CD4-positive, alpha-beta T cell treated with Interleukin-17A for 1 hour (primary cell): ENCODE measurements at regions not wholly inside any gene's neighbourhood (a gene's known extent, or its start where the extent isn't known, plus 50 kb on each side); places are given as distances from the start of the nearest gene placed in this dataset.

Experiments
- DNase-seq: peaks from one replicate; pipeline ENCODE4 v3.0.0-alpha.2; 2020

- no peak for DNase-seq
Measured at GRCh38 chr18:78305789-78306188, 673.8 kb upstream of the SALL3 start.

- no peak for DNase-seq
Measured at GRCh38 chr18:78309307-78309706, 670.3 kb upstream of the SALL3 start.

- DNase-seq, result no peak
Measured at GRCh38 chr18:78309924-78310323, 669.7 kb upstream of the SALL3 start.

GRCh38 chr18:78319264-78319663 is 660.4 kb upstream of the SALL3 start:
- no peak for DNase-seq

- DNase-seq, result no peak
Measured at GRCh38 chr18:78319961-78320360, 659.7 kb upstream of the SALL3 start.

GRCh38 chr18:78321402-78321801 is 658.2 kb upstream of the SALL3 start:
- no peak for DNase-seq

GRCh38 chr18:78323453-78324197 is 656.0 kb upstream of the SALL3 start:
- no peak for DNase-seq

GRCh38 chr18:78327643-78328042 is 652.0 kb upstream of the SALL3 start:
- DNase-seq, result no peak

- no peak for DNase-seq
Measured at GRCh38 chr18:78330766-78331165, 648.9 kb upstream of the SALL3 start.

GRCh38 chr18:78352910-78353309 is 626.7 kb upstream of the SALL3 start:
- no peak for DNase-seq

- no peak for DNase-seq
Measured at GRCh38 chr18:78362198-78362597, 617.4 kb upstream of the SALL3 start.

- no peak for DNase-seq
Measured at GRCh38 chr18:78363556-78364387, 615.8 kb upstream of the SALL3 start.

- no peak for DNase-seq
Measured at GRCh38 chr18:78364388-78364960, 615.1 kb upstream of the SALL3 start.

- no peak for DNase-seq
Measured at GRCh38 chr18:78367996-78368395, 611.6 kb upstream of the SALL3 start.

GRCh38 chr18:78368726-78369125 is 610.9 kb upstream of the SALL3 start:
- DNase-seq, result no peak

- DNase-seq, result no peak
Measured at GRCh38 chr18:78376046-78376445, 603.6 kb upstream of the SALL3 start.

- no peak for DNase-seq
Measured at GRCh38 chr18:78378403-78378802, 601.2 kb upstream of the SALL3 start.

- no peak for DNase-seq
Measured at GRCh38 chr18:78378983-78379382, 600.6 kb upstream of the SALL3 start.

GRCh38 chr18:78390348-78390951 is 589.2 kb upstream of the SALL3 start:
- DNase-seq, result no peak

GRCh38 chr18:78390952-78391348 is 588.7 kb upstream of the SALL3 start:
- DNase-seq, result no peak

- no peak for DNase-seq
Measured at GRCh38 chr18:78393086-78393862, 586.3 kb upstream of the SALL3 start.

GRCh38 chr18:78396077-78396476 is 583.5 kb upstream of the SALL3 start:
- no peak for DNase-seq

- DNase-seq, result no peak
Measured at GRCh38 chr18:78396756-78397155, 582.9 kb upstream of the SALL3 start.
